ENCODE measurements at regions not wholly inside any gene's neighbourhood (a gene's known extent, or its start where the extent isn't known, plus 50 kb on each side); places are given as distances from the start of the nearest gene placed in this dataset.

- Mint-ChIP-seq H3K4me3 (no peak overlapping the region), H3K27ac (no peak overlapping the region), H3K4me1 (peaks cover 2% of the 10 kb centered on the region), H3K9me3 (peaks cover 4% of the 10 kb centered on the region), H3K36me3 (no peaks in the 10 kb centered on the region), H3K27me3 (ENCODE audit: low read depth) (peaks cover 9% of the 10 kb centered on the region)
- no peak for DNase-seq (ENCODE audit: low spot score in 2 of 2, unreplicated experiment in 2 of 2)
- TF ChIP-seq, protein P1, sequence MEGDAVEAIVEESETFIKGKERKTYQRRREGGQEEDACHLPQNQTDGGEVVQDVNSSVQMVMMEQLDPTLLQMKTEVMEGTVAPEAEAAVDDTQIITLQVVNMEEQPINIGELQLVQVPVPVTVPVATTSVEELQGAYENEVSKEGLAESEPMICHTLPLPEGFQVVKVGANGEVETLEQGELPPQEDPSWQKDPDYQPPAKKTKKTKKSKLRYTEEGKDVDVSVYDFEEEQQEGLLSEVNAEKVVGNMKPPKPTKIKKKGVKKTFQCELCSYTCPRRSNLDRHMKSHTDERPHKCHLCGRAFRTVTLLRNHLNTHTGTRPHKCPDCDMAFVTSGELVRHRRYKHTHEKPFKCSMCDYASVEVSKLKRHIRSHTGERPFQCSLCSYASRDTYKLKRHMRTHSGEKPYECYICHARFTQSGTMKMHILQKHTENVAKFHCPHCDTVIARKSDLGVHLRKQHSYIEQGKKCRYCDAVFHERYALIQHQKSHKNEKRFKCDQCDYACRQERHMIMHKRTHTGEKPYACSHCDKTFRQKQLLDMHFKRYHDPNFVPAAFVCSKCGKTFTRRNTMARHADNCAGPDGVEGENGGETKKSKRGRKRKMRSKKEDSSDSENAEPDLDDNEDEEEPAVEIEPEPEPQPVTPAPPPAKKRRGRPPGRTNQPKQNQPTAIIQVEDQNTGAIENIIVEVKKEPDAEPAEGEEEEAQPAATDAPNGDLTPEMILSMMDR (IDR thresholded peaks at IDR 0.05; ENCODE audit: unreplicated experiment) = no peak
Measured at GRCh38 chr5:15373151-15373550, 126.8 kb upstream of the FBXL7 start.

DNA sequence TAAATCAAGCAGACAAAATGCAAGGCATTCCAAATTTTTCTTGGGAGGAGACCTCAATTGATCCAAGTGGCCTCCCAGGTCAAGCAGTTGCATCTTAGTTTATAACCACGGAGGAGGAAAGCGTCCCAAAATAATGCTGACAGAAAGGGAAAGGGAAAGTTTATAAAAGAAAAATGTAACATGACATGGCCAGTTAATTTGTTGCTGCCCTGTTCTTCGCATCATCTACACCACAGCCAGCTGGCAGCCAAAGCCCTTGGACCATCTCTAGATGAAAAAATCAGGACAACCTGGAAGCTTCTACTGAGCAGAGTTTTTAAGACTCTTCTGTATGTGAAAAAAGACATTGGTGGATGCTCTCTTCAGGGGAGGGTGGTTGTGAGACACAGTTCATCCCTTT, 128.8 kb upstream of the FBXL7 start:
- no peak for DNase-seq (ENCODE audit: low spot score in 2 of 2, unreplicated experiment in 2 of 2)
- Mint-ChIP-seq H3K9me3 (peaks cover 7% of the 10 kb centered on the region), H3K36me3 (no peaks in the 10 kb centered on the region), H3K27me3 (ENCODE audit: low read depth) (peaks cover 3% of the 10 kb centered on the region), H3K4me1 (peaks cover 14% of the 10 kb centered on the region), H3K27ac (no peak overlapping the region), H3K4me3 (no peak overlapping the region)
- TF ChIP-seq, protein P1 (IDR thresholded peaks at IDR 0.05; ENCODE audit: unreplicated experiment) = no peak

GRCh38 chr5:15368835-15369234, 131.1 kb upstream of the FBXL7 start:
- no peak overlapping the region for H3K4me3 Mint-ChIP-seq
- no peaks in the 10 kb centered on the region for H3K27me3 Mint-ChIP-seq (ENCODE audit: low read depth)
- DNase-seq (ENCODE audit: low spot score in 2 of 2, unreplicated experiment in 2 of 2) = no peak
- peaks cover 7% of the 10 kb centered on the region for H3K9me3 Mint-ChIP-seq
- H3K4me1 Mint-ChIP-seq = peaks cover 33% of the 10 kb centered on the region
- no peaks in the 10 kb centered on the region for H3K36me3 Mint-ChIP-seq
- no peak overlapping the region for H3K27ac Mint-ChIP-seq
- TF ChIP-seq, protein P1 (IDR thresholded peaks at IDR 0.05; ENCODE audit: unreplicated experiment) = no peak

DNA sequence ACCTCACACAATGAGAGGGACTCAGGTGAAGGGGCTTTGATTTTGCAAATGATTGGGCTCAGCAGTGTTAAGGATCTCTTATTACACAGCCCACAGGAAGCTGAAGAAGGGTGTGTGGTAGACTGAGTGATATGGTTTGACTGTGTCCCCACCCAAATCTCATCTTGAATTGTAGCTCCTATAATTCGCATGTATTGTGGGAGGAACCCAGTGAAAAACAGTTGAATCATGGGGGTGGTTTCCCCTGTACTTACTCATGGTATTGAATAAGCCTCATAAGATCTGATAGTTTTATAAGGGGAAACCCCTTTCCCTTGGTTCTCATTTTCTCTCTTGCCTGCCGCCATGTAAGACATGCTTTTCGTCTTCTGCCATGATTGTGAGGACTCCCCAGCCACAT, 132.5 kb upstream of the FBXL7 start:
- no peaks in the 10 kb centered on the region for H3K27me3 Mint-ChIP-seq (ENCODE audit: low read depth)
- no peak for DNase-seq (ENCODE audit: low spot score in 2 of 2, unreplicated experiment in 2 of 2)
- H3K27ac Mint-ChIP-seq = peak overlapping the region; percentile 63
- H3K9me3 Mint-ChIP-seq = peaks cover 3% of the 10 kb centered on the region
- TF ChIP-seq, protein P1 (IDR thresholded peaks at IDR 0.05; ENCODE audit: unreplicated experiment) = no peak
- no peaks in the 10 kb centered on the region for H3K36me3 Mint-ChIP-seq
- H3K4me3 Mint-ChIP-seq = no peak overlapping the region
- H3K4me1 Mint-ChIP-seq = peaks cover 35% of the 10 kb centered on the region

- Mint-ChIP-seq H3K36me3 (no peaks in the 10 kb centered on the region), H3K4me3 (no peak overlapping the region), H3K4me1 (peaks cover 35% of the 10 kb centered on the region), H3K27me3 (ENCODE audit: low read depth) (no peaks in the 10 kb centered on the region), H3K27ac (peak overlapping the region; percentile 63), H3K9me3 (peaks cover 3% of the 10 kb centered on the region)
- no peak for DNase-seq (ENCODE audit: low spot score in 2 of 2, unreplicated experiment in 2 of 2)
- TF ChIP-seq, protein P1 (IDR thresholded peaks at IDR 0.05; ENCODE audit: unreplicated experiment) = no peak
Measured at GRCh38 chr5:15366676-15367391, 133.1 kb upstream of the FBXL7 start.

All from mesothelial cell of epicardium (in vitro differentiated cells).